CD4-positive, alpha-beta T cell treated with Interleukin-4 for 1 hour (primary cell): ENCODE measurements at regions not wholly inside any gene's neighbourhood (a gene's known extent, or its start where the extent isn't known, plus 50 kb on each side); places are given as distances from the start of the nearest gene placed in this dataset.
"Not testable (repeated sequence)": the region's sequence is repeated elsewhere in the genome, so short reads cannot be mapped to it uniquely, and the experiment has no call there.

Experiments used
- DNase-seq, 2 donors: peaks; one replicate each; pipeline ENCODE4 v3.0.0-alpha.2; 2020 to 2022

DNA sequence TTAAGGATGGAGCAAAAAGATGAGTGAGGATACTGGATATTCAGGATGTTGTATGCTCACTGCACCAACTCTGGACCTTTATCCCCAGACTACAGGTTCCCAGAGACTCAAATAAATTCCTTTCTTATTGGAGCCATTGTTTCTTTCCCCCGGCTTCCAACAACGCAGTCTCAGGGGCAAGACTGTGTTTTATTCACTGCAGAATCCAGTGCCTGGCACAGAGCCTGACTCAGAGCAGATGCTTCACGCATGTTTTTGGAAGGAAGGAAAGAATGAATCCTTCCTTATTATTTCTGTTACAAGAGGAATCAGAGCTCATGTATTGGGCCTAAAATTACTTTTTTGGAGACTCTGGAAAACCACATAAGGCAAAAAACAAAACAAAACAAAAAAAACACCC lies 96.0 kb upstream of the VGLL4 start:
- DNase-seq = no peak

GRCh38 chr3:11739123-11739522 lies 95.4 kb upstream of the VGLL4 start:
- no peak for DNase-seq

GRCh38 chr3:11737742-11738141 lies 94.0 kb upstream of the VGLL4 start:
- DNase-seq = no peak

- no peak for DNase-seq
These were observed 92.6 kb upstream of the VGLL4 start for GRCh38 chr3:11736136-11736833.

- DNase-seq = peak in 1 of 2 donors; percentile 21
These were observed 91.9 kb upstream of the VGLL4 start for GRCh38 chr3:11735638-11736037.

DNA sequence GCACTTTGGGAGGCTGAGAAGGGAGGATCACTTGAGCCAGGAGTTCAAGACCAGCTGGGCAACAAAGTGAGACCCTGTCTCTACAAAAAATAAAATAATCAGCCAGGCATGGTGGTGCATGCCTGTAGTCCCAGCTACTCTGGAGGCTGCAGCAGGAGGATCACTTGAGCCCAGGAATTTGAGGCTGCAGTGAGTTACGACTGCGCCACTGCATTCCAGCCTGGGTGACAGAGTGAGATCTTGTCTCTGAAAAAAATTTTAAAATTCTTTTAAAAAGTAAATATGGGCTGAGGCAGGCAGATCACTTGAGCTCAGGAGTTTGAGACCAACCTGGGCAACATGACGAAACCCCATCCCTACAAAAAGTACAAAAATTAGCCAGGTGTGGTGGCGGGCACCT lies 91.4 kb upstream of the VGLL4 start:
- DNase-seq = not testable (repeated sequence)

- DNase-seq = no peak
These were observed 90.2 kb upstream of the VGLL4 start for GRCh38 chr3:11733914-11734313.

GRCh38 chr3:11727207-11727606 lies 83.5 kb upstream of the VGLL4 start:
- no peak for DNase-seq

GRCh38 chr3:11726146-11726545 lies 82.4 kb upstream of the VGLL4 start:
- DNase-seq = no peak

DNA sequence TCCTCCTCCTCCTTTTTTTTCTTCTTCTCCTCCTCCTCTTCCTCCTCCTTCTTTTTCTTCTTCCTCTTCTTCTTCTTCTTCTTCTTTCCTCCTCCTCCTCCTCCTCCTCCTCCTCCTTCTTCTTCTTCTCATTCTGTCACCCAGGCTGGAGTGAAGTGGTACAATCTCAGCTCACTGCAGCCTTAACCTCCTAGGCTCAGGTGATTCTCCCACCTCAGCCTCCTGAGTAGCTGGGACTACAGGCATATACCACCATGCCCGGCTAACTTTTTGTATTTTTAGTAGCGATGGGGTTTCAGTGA lies 81.6 kb upstream of the VGLL4 start:
- DNase-seq = not testable (repeated sequence)

DNA sequence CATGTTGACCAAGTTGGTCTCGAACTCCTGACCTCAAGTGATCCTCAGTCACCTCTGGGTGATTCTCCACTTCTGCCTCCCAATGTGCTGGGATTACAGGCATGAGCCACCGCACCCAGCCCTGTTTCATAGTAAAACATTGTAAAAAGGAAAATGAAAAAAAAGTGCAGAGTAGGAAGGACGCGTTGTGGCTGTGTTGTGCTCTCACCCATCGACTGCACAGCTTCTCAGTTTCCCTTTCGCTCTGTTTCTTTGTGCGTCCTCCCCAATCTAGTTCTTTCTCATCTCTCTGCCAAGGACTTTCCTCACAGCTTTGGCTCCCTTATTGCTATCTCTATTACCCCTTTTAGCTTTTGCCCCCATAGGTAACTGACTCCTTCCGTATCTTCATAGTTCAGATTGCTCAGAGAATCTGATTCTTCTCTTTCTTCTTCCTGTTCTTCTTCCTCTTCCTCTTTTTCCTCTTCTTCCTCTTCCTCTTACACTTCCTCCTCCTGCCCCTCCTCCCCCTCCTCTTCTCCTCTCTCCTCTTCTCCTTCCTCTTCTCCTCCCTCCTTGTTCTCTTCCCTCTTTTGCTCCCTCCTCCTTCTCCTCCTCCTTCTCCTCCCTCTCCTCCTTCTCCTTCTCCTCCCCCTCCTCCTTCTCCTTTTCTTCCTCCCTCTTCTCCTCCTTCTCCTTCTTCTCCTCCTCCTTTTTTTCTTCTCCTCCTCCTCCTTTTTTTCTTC lies 81.1 kb upstream of the VGLL4 start:
- DNase-seq = peak in 1 of 2 donors; percentile 20

DNA sequence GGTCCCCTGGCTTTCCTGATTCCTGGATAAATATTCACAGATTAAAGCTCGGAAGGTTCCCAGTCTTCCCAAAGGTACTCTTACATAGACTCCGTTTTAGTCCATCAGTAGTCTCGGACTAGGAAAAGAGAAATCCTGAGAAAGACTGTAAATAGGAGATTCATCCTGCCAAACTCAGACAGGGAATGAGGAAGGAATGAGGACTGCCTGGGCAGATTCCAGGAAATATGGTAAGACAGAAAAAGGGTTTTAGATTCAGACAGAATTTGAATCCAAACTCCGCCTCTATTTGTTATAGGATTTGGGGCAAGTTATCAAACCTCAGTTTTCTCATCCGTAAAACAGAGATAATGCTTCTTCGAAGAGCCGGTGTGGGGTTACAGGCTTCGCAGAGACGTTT lies 77.8 kb upstream of the VGLL4 start:
- DNase-seq = no peak

DNA sequence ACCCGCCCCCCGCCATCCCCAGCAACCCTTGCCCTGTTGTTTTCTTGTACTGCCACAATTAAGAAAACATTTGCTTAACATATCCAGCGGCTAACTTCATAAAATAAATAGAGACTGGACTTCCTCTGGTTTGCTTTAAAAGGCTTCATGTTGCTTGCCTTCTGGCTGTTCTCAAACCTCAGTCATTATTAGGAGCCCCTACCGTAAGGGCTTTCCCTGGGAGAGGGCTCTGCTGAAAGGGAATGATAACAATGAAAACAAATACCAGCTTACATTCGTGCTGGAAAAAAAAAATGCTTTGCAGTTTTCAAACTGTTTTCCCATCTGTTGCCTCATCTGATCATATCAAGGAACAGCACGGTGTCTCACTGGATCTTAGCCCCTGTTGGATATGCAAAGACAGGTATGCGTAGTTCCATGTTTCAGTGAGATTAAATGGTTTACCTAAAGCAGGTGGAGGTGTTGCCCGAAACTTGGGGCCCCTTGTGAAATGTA lies 77.2 kb upstream of the VGLL4 start:
- DNase-seq = no peak

- DNase-seq = peak; percentile 45 to 54
These were observed 76.7 kb upstream of the VGLL4 start for GRCh38 chr3:11720304-11720898.

DNA sequence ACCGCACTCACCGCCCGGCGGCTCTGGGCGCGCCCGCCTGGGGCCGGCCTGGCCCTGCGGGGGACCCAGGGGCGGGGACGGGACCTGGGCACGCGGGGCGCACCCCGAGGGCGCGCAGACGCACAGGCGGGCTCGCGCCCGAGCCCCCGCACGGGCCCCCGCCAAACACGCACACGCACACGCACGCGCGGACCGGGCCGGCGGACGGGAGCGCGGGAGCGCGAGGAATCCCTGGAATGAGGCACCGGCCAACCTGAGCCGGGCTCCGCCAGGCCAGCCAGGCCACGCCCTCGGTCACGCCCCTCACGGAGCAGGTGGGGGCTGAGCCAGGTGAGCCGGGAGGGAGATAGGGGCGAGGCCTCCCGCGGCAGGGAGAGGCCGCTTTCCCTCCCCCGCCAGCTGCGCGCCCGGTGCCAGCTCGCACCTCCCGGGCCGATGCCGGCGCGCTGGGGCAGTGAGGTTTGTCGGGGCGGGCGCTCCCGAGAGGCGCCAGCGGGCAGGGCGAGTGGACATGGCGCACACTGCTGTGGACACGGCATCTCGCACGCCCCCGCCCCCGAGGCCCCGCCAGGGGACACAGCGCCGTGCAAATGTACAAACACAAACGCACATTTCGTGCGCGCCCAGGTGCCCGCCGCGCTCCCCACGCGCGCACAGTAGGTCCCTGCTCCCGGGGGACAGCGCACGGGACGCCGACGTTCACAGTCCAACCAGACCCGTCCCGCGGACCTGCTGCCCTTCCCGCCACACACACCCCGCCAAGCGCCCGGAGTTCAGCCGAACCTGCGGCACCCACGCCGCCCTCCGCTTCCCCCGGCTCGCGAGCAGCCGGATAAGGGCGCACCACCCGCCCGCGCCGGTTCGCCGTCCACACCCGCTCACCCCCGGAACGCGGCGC lies 75.9 kb upstream of the VGLL4 start:
- DNase-seq = peak; percentile 69 to 86

DNA sequence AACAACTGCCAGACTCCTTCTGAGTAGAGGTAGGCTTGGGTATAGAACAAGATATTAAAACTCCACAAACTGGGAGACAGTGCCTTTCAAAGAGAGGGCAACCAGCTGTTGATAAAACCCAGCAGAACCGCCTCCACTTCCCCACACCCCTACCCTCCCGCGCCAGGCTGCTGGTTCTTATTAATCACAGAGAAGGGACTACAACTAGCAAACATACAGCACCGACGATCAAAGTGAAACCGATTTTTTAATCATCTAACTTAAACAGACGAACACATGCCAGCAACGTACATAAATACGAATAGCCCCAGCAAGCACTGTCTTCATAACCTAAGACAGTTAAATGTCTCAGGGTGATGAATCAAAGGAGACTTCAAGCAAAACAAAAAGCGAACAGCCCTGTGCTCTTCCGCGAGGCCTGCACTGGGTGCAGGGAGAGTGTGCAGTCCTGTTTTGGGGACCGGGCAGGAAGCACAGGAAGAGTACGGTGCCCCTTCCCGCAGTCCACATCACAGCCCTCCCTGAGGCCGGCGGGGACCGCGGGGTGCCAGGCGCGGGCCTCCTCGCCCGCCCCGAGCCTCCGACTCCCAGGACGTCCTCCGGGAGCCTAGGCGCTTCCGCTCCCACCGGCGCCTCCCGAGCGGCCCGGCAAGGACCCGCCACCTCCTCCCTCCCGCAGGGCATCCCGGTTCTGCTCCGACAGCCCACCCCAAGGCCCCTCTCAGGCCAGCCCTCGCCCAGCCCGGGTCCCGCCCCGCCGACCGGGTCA lies 75.1 kb upstream of the VGLL4 start:
- peak in 1 of 2 donors; percentile 46 for DNase-seq

DNA sequence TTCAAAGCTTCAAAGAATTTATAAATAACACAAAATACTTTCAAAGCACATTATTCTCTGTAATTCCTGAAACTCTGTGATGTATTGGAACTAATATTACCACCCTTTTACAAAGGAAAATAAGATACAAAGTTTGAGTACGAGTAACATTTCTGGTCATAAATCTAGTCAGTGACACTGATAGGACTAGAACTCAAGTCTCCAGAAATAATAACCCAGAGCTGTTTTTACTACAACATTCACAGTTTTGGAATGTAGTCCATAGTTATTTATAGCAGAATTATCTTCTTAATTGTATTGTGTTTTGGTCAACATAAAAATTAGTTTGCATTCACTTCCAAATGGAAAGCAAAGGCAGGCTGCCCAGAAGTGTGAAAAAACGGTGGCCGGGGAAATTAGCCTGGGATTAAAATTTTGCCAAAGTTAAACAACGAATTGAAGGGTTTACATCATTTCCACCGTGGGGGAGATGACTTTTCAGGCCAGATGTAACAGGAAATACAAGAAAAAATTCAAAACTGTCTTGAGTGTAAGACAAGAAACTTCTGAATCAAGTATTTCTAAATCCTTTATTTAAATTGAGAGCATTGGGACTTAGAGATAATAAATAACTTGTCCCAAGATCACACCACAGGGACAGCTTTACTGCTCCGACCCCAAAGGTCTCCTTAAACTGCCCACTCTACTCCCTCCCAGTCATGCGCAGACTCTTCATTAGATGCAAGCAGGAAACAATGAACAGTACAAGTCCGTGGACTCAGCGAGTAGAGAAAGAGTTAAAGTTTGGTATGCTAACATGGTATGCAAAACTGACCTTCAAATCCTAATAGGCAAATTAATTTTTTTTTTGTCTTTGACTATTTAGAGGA lies 74.3 kb upstream of the VGLL4 start:
- DNase-seq = no peak

GRCh38 chr3:11717301-11717700 lies 73.6 kb upstream of the VGLL4 start:
- DNase-seq = no peak

DNA sequence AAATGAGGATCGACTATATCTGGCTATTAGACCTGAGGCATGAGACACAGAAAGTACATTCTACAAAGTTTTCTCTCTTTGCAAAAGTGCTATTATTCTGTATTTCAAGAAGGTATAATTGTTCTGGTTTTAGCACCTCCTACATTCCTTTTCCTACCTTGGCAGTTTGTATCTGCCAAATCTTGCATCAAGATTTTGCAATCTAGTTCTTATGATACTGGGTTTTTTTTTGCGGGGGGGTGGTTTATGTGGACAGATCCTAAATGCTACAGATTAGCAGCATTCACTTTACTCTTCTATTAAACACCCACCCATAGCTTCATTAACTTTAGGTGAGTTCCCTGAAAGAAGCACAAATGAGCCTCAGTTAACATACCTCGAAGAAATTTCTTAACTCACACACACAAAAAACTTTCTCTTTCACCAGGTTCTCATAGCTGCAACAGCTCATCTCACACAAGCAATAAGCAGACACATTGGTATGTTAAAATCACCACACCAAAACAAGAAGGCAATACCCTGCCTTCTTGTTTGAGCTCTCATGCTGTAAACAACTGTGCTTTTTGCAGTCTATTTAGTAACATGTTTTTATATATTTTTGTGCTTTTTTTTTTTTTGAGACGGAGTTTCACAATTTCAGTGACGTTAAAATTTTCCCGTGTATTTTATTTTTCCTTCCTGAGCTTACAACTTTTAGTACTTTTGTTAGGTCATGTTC lies 73.0 kb upstream of the VGLL4 start:
- DNase-seq = no peak

GRCh38 chr3:11713171-11713570 lies 69.5 kb upstream of the VGLL4 start:
- no peak for DNase-seq

DNA sequence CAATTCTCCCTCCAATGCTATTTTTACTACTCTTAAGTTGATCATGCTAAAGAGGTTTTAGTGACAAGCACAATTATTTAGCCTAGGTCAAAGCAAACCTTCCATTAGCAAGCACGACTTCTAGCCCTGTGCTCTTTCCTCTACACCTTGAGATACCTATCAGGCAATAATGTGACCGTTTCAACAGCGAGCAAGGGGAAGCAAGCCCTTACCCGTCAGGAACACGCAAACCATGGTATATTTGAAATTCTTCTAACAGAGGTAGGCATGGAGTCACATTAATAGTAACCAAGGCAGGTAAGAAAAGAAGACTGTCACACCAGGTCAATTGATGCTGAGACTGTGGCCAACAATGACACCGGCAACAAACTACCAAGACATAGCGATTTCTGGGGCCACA lies 68.9 kb upstream of the VGLL4 start:
- no peak for DNase-seq
